Naive thymus-derived CD8-positive, alpha-beta T cell (primary cell): ENCODE measurements at regions not wholly inside any gene's neighbourhood (a gene's known extent, or its start where the extent isn't known, plus 50 kb on each side); places are given as distances from the start of the nearest gene placed in this dataset.
"Not testable (repeated sequence)": the region's sequence is repeated elsewhere in the genome, so short reads cannot be mapped to it uniquely, and the experiment has no call there.

Experiments
- ATAC-seq, 2 donors: fragments of 150-1000 bp; cut with Tn5 transposase in 1 of 2; sonication (Bioruptor Pico), chemical (Tn5 transposase) in 1 of 2; 1 replicate in 1 of 2; 2 replicates in 1 of 2; pipeline ENCODE4 v1.10.0; 2021; ENCODE audit warnings: mild to moderate bottlenecking in 2 of 2, moderate library complexity in 2 of 2
- POLR2A ChIA-PET: fragments of 350-600 bp; sonication (Branson Sonifier 250); formaldehyde crosslinking; loops from one replicate; lab custom pipeline; 2021; ENCODE audit warnings: antibody characterized with exemption; lab: Charles Lee
- DNase-seq, 10 donors: peaks; one replicate each; pipeline versions ENCODE4 v3.0.0 to v3.0.0-alpha.2; 2020 to 2022
- H3K27ac Mint-ChIP-seq, 10 donors: one replicate each; pipeline ENCODE4 v1.8.0; 2020 to 2022; ENCODE audit warnings: mild to moderate bottlenecking in 10 of 10, mixed read lengths in 10 of 10, moderate library complexity in 4 of 10, inconsistent platforms in 1 of 10
- H3K27me3 Mint-ChIP-seq, 5 donors: one replicate each; pipeline ENCODE4 v1.8.0; 2021 to 2022; ENCODE audit warnings: mixed read lengths in 5 of 5
- H3K36me3 Mint-ChIP-seq, 3 donors: one replicate each; pipeline ENCODE4 v1.8.0; 2020 to 2022; ENCODE audit warnings: mixed read lengths in 3 of 3, mild to moderate bottlenecking in 2 of 3, inconsistent platforms in 1 of 3
- H3K4me1 Mint-ChIP-seq, 4 donors: one replicate each; pipeline ENCODE4 v1.8.0; 2021 to 2022; ENCODE audit warnings: mixed read lengths in 4 of 4
- H3K4me3 Mint-ChIP-seq, 10 donors: one replicate each; pipeline ENCODE4 v1.8.0; 2020 to 2022; ENCODE audit warnings: mild to moderate bottlenecking in 10 of 10, mixed read lengths in 10 of 10, moderate library complexity in 6 of 10, inconsistent platforms in 1 of 10
- H3K9me3 Mint-ChIP-seq, 9 donors: one replicate each; pipeline ENCODE4 v1.8.0; 2020 to 2022; ENCODE audit warnings: mixed read lengths in 9 of 9, mild to moderate bottlenecking in 3 of 9, inconsistent platforms in 1 of 9, moderate library complexity in 1 of 9

- H3K36me3 Mint-ChIP-seq: no peaks in the 10 kb centered on the region
- DNase-seq: no peak
- POLR2A ChIA-PET: interaction anchor here (1.2 kb wide), 1 partner anchor 9 kb away, joined by 5 read pairs; no protein-coding TSS in a partner anchor
- H3K4me3 Mint-ChIP-seq: peak overlapping the region in 7 of 10 donors; percentile 23 to 69 (median 55)
- H3K9me3 Mint-ChIP-seq: no peaks in the 10 kb centered on the region
- peaks cover 0 to 14% (median 8%) of the 10 kb centered on the region in 4 donors for H3K4me1 Mint-ChIP-seq
- peak overlapping the region in 1 of 10 donors; percentile 7 for H3K27ac Mint-ChIP-seq
- no peak for ATAC-seq
- peaks cover 8 to 36% (median 21%) of the 10 kb centered on the region in 5 donors for H3K27me3 Mint-ChIP-seq
Observed at GRCh38 chr5:1643651-1644392, 120.1 kb upstream of the LPCAT1 start.

- POLR2A ChIA-PET: interaction anchor here (1.2 kb wide), 1 partner anchor 8 kb away, joined by 5 read pairs; no protein-coding TSS in a partner anchor
- ATAC-seq: no peak
- no peaks in the 10 kb centered on the region for H3K36me3 Mint-ChIP-seq
- no peak for DNase-seq
- peaks cover 8 to 36% (median 21%) of the 10 kb centered on the region in 5 donors for H3K27me3 Mint-ChIP-seq
- peaks cover 0 to 14% (median 8%) of the 10 kb centered on the region in 4 donors for H3K4me1 Mint-ChIP-seq
- no peak overlapping the region for H3K4me3 Mint-ChIP-seq
- no peaks in the 10 kb centered on the region for H3K9me3 Mint-ChIP-seq
- H3K27ac Mint-ChIP-seq: no peak overlapping the region
Observed at GRCh38 chr5:1642621-1643061, 118.9 kb upstream of the LPCAT1 start.

- H3K4me1 Mint-ChIP-seq: peaks cover 0 to 14% (median 8%) of the 10 kb centered on the region in 4 donors
- no peak overlapping the region for H3K27ac Mint-ChIP-seq
- DNase-seq (no peak), ATAC-seq (no peak)
- POLR2A ChIA-PET: no interaction called here
- H3K27me3 Mint-ChIP-seq: peaks cover 8 to 36% (median 21%) of the 10 kb centered on the region in 5 donors
- no peak overlapping the region for H3K4me3 Mint-ChIP-seq
- H3K9me3 Mint-ChIP-seq: no peaks in the 10 kb centered on the region
- H3K36me3 Mint-ChIP-seq: no peaks in the 10 kb centered on the region
Observed at GRCh38 chr5:1642221-1642620, 118.5 kb upstream of the LPCAT1 start.

DNA sequence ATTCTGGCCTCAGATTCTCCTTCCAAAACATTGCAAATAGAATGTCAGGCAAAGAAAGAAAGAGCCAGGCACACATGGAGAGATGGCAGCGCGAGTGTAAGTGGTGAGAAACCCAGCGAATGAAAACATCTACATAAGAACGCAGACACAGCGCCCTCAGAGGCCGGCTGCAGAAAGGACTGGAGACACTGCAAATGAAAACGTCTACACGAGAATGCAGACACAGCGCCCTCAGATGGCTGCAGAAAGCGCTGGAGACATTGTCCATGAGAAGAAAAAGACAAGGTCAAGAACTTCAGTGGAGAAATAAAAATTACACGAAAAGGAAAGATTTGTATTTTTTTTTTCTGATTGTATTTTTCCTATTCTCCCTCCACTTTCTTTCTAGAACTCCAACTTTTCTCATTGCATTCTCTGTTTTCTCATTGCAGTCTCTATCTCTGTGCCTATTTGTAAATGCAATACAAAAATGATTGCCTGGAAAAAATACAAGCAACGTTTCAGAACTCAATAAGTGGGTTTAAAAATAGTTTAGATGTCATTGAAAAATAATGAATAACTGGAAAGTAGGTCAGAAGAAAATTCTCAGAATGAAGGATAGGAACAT lies 117.9 kb upstream of the LPCAT1 start:
- Mint-ChIP-seq H3K36me3 (no peaks in the 10 kb centered on the region), H3K27ac (peak overlapping the region in 3 of 10 donors; percentile 5 to 43 (median 6)), H3K27me3 (peaks cover 8 to 33% (median 21%) of the 10 kb centered on the region in 5 donors), H3K4me3 (peak overlapping the region in 2 of 10 donors; percentile 30 to 43), H3K4me1 (peaks cover 0 to 14% (median 8%) of the 10 kb centered on the region in 4 donors), H3K9me3 (no peaks in the 10 kb centered on the region)
- peak; percentile 37 to 82 (median 66) for DNase-seq
- ATAC-seq: peak; percentile 76 to 87
- POLR2A ChIA-PET: no interaction called here

GRCh38 chr5:1641041-1641440 lies 117.3 kb upstream of the LPCAT1 start:
- ATAC-seq (no peak), DNase-seq (no peak)
- Mint-ChIP-seq H3K27ac (peak overlapping the region in 2 of 10 donors; percentile 5 to 43), H3K9me3 (no peaks in the 10 kb centered on the region), H3K4me1 (peaks cover 0 to 14% (median 9%) of the 10 kb centered on the region in 4 donors), H3K27me3 (peaks cover 6 to 32% (median 20%) of the 10 kb centered on the region in 5 donors), H3K4me3 (peak overlapping the region in 1 of 10 donors; percentile 43), H3K36me3 (no peaks in the 10 kb centered on the region)
- POLR2A ChIA-PET: no interaction called here

DNA sequence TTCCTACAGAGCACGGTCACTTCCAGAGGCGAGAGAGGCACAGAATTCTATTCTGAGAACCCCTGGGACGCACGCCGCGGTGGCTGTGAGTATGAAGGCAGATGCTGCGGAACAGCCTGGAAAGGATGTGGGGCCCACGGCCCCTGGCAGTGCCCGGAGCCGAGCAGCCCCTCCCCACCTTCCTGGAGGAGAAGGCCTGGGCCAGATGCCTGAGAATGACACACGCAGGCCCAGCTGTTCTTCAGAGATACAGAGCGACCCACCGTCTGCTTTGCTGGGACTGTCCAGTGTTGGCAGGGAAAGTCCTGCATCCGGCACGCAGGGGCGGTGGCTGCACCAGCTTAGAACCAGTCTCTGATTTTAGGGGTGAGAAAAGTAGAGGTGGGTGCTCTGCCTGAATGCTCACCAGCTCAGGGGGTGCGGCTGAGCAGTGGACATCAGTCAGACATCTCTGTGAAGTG lies 116.7 kb upstream of the LPCAT1 start:
- no peak overlapping the region for H3K4me3 Mint-ChIP-seq
- no peaks in the 10 kb centered on the region for H3K9me3 Mint-ChIP-seq
- H3K27me3 Mint-ChIP-seq: peaks cover 6 to 26% (median 18%) of the 10 kb centered on the region in 5 donors
- POLR2A ChIA-PET: no interaction called here
- peaks cover 2 to 14% (median 9%) of the 10 kb centered on the region in 4 donors for H3K4me1 Mint-ChIP-seq
- DNase-seq (no peak), ATAC-seq (no peak)
- no peaks in the 10 kb centered on the region for H3K36me3 Mint-ChIP-seq
- peak overlapping the region in 1 of 10 donors; percentile 53 for H3K27ac Mint-ChIP-seq

- Mint-ChIP-seq H3K36me3 (no peaks in the 10 kb centered on the region), H3K4me3 (no peak overlapping the region), H3K27ac (peak overlapping the region in 1 of 10 donors; percentile 7), H3K27me3 (peaks cover 6 to 21% (median 15%) of the 10 kb centered on the region in 5 donors), H3K4me1 (peaks cover 6 to 16% (median 8%) of the 10 kb centered on the region in 4 donors), H3K9me3 (no peaks in the 10 kb centered on the region)
- ATAC-seq (no peak), DNase-seq (no peak)
- POLR2A ChIA-PET: no interaction called here
Observed at GRCh38 chr5:1639757-1640156, 116.0 kb upstream of the LPCAT1 start.

- POLR2A ChIA-PET: no interaction called here
Observed at GRCh38 chr5:1638658-1639400, 115.1 kb upstream of the LPCAT1 start.

GRCh38 chr5:1637639-1638481 lies 114.1 kb upstream of the LPCAT1 start:
- Mint-ChIP-seq H3K4me3 (no peak overlapping the region), H3K4me1 (peaks cover 15 to 21% (median 16%) of the 10 kb centered on the region in 4 donors), H3K36me3 (no peaks in the 10 kb centered on the region), H3K9me3 (no peaks in the 10 kb centered on the region), H3K27me3 (peaks cover 3 to 12% (median 8%) of the 10 kb centered on the region in 5 donors), H3K27ac (no peak overlapping the region)
- DNase-seq: no peak
- POLR2A ChIA-PET: no interaction called here
- ATAC-seq: no peak

More at GRCh38 chr5:1638658-1639400, 115.1 kb upstream of the LPCAT1 start:
- Mint-ChIP-seq H3K4me1 (peaks cover 11 to 17% (median 12%) of the 10 kb centered on the region in 4 donors), H3K4me3 (no peak overlapping the region), H3K36me3 (no peaks in the 10 kb centered on the region), H3K27ac (peak overlapping the region in 1 of 10 donors; percentile 8), H3K27me3 (peaks cover 3 to 20% (median 12%) of the 10 kb centered on the region in 5 donors), H3K9me3 (no peaks in the 10 kb centered on the region)
- DNase-seq (no peak), ATAC-seq (no peak)

GRCh38 chr5:1636981-1637638 lies 113.3 kb upstream of the LPCAT1 start:
- no peaks in the 10 kb centered on the region for H3K9me3 Mint-ChIP-seq
- POLR2A ChIA-PET: no interaction called here
- H3K36me3 Mint-ChIP-seq: no peaks in the 10 kb centered on the region
- no peak for DNase-seq
- H3K4me3 Mint-ChIP-seq: peak overlapping the region in 1 of 10 donors; percentile 10
- H3K27ac Mint-ChIP-seq: no peak overlapping the region
- peaks cover 20 to 28% (median 24%) of the 10 kb centered on the region in 4 donors for H3K4me1 Mint-ChIP-seq
- peaks cover 3 to 10% (median 7%) of the 10 kb centered on the region in 5 donors for H3K27me3 Mint-ChIP-seq
- no peak for ATAC-seq

DNA sequence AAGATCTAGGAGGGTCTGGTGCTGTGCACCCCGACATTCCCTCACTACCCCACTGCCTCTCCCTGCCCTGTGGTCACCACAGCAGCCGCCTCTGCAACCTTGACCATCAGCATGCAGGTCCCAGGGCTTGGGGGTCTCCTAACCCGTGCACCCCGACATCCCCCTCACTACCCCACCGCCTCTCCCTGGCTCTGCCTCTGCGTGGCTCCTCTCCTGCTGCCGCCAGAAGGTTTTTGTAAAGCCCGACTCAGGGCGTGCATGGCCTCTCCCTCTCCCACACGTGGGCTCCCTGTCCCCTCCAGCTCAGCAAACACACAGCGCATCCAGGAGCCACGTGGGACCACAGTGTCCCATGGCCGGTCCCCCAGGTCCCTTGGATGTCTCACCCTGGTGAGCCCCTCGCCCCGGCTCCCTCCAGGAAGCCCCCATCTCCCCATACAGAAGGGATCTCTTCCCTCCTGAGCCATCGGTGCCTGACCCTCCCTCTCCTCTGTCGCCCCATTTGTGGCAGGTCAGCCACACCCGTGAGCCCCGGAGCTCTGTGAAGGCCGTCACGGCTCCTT lies 112.5 kb upstream of the LPCAT1 start:
- DNase-seq, H3K36me3 Mint-ChIP-seq, H3K9me3 Mint-ChIP-seq, H3K27me3 Mint-ChIP-seq, POLR2A ChIA-PET, ATAC-seq: not testable (repeated sequence)
- H3K4me3 Mint-ChIP-seq: peak overlapping the region in 2 of 10 donors; percentile 36 to 43
- peak overlapping the region in 3 of 10 donors; percentile 27 to 65 (median 28) for H3K27ac Mint-ChIP-seq
- H3K4me1 Mint-ChIP-seq: peaks cover 18 to 31% (median 28%) of the 10 kb centered on the region in 4 donors
